ENCODE measurements at regions not wholly inside any gene's neighbourhood (a gene's known extent, or its start where the extent isn't known, plus 50 kb on each side); places are given as distances from the start of the nearest gene placed in this dataset.

DNA sequence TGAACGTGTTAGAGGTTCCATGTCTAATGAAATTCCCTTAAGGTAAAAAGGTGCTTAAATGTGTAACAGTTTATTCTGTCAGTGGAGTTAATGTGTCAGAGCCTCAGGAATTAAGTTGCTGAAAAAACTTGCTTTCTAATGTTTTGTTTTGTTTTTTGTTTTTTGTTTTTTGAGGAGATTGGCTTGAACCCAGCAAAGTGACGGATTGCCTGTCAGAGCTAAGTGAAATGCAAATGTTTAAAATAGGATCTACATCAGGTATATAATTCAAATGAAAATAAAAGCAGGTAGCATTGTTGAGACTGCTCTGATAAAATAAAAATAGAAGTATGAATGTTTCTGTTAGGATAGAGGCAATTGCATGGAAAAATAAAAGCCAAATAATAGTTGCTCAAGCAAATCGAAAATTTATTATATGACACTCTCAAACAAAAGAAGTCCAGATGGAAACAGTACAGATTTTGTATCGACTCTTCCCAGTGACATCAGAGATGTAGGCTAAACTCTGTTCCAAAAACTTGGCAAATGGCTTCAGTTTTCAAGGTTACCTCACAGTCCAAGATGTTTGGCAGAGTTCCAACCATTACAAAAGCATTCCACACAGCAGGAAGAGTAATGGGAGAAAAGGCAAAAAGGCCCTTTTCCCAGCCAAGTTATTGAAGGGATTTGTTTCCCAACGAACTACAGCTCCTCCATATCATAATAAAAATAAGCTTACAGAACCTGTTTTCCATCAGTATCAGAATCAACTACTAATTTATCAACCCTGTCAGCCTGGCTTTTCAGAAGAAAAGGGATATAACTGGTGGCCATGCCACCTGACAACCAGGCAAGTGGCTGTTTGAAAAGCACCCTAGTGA, 291.0 kb downstream of the TBL1XR1 start:
- TF ChIP-seq EZH2 (IDR thresholded peaks at IDR 0.05; ENCODE audit: low read length) = no peak
- TF ChIP-seq, protein P1, sequence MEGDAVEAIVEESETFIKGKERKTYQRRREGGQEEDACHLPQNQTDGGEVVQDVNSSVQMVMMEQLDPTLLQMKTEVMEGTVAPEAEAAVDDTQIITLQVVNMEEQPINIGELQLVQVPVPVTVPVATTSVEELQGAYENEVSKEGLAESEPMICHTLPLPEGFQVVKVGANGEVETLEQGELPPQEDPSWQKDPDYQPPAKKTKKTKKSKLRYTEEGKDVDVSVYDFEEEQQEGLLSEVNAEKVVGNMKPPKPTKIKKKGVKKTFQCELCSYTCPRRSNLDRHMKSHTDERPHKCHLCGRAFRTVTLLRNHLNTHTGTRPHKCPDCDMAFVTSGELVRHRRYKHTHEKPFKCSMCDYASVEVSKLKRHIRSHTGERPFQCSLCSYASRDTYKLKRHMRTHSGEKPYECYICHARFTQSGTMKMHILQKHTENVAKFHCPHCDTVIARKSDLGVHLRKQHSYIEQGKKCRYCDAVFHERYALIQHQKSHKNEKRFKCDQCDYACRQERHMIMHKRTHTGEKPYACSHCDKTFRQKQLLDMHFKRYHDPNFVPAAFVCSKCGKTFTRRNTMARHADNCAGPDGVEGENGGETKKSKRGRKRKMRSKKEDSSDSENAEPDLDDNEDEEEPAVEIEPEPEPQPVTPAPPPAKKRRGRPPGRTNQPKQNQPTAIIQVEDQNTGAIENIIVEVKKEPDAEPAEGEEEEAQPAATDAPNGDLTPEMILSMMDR (optimal IDR thresholded peaks at IDR 0.05 in 1 of 3, IDR thresholded peaks at IDR 0.05 in 1 of 3, conservative IDR thresholded peaks at IDR 0.05 in 1 of 3; ENCODE audit: extremely low read depth in 1 of 3, insufficient read depth in 2 of 3, low read length in 3 of 3) = no peak
- H2AFZ ChIP-seq (ENCODE audit: control insufficient read depth, low read length) = no peak overlapping the region
- FAIRE-seq = no peak
- DNase-seq (ENCODE audit: low read depth, low spot score) = no peak
- dilution Hi-C loops (cut with MboI; ENCODE audit: extremely low pct_ligation_motif_present, low sequenced_read_pairs) = no loop called here
- H3K36me3 ChIP-seq (ENCODE audit: control insufficient read depth in 2 of 2, extremely low read depth in 1 of 2, insufficient read depth in 2 of 2, low read length in 2 of 2) = no peaks in the 10 kb centered on the region
- no peak overlapping the region for H3K27ac ChIP-seq (ENCODE audit: control insufficient read depth, insufficient read depth, low read length)
- no peaks in the 10 kb centered on the region for H4K20me1 ChIP-seq (ENCODE audit: control insufficient read depth, extremely low read depth, insufficient read depth, low read length)
- no peaks in the 10 kb centered on the region for H3K27me3 ChIP-seq (ENCODE audit: control insufficient read depth, extremely low read depth, insufficient read depth, low read length)
- H3K9me1 ChIP-seq (ENCODE audit: control insufficient read depth, extremely low read depth, insufficient read depth, low read length) = no peaks in the 10 kb centered on the region
- no peaks in the 10 kb centered on the region for H3K79me2 ChIP-seq (ENCODE audit: control insufficient read depth, insufficient read depth, low read length)
- H3K4me3 ChIP-seq (ENCODE audit: control insufficient read depth in 2 of 3, extremely low read depth in 1 of 3, insufficient read depth in 2 of 3, low read depth in 1 of 3, low read length in 3 of 3) = no peak overlapping the region
- no peaks in the 10 kb centered on the region for H3K4me1 ChIP-seq (ENCODE audit: control insufficient read depth, extremely low read depth, insufficient read depth, low read length)
- H3K9ac ChIP-seq (ENCODE audit: control insufficient read depth, extremely low read depth, insufficient read depth, low read length) = no peak overlapping the region
- H3K4me2 ChIP-seq (ENCODE audit: control insufficient read depth, extremely low read depth, insufficient read depth, low read depth, low read length) = no peak overlapping the region
- H3K9me3 ChIP-seq (ENCODE audit: control insufficient read depth, low read depth, low read length) = no peaks in the 10 kb centered on the region

DNA sequence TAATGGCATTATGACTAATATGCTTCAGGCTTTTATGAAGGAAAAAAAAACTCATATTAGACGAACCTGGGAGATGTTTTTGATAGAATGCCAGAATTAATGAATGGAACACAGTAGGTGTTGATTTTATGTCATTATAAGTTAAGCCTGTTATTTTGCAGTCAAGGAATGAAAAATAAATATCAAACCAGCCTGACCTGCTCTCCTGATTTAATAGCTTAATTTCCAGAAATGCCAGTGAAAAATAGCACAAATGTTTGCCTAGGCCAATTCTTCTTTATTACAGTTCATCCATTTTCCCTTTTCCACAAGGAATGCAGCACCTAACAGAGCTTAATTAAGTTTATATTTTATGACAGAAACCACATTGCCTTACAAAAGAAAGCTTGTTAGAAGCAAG, 292.0 kb downstream of the TBL1XR1 start:
- H3K27me3 ChIP-seq (ENCODE audit: control insufficient read depth, extremely low read depth, insufficient read depth, low read length) = no peaks in the 10 kb centered on the region
- no peaks in the 10 kb centered on the region for H3K79me2 ChIP-seq (ENCODE audit: control insufficient read depth, insufficient read depth, low read length)
- H3K4me1 ChIP-seq (ENCODE audit: control insufficient read depth, extremely low read depth, insufficient read depth, low read length) = no peaks in the 10 kb centered on the region
- H3K9me3 ChIP-seq (ENCODE audit: control insufficient read depth, low read depth, low read length) = no peaks in the 10 kb centered on the region
- DNase-seq (ENCODE audit: low read depth, low spot score) (no peak), FAIRE-seq (no peak)
- no peak for TF ChIP-seq EZH2 (IDR thresholded peaks at IDR 0.05; ENCODE audit: low read length)
- TF ChIP-seq, protein P1 (optimal IDR thresholded peaks at IDR 0.05 in 1 of 3, IDR thresholded peaks at IDR 0.05 in 1 of 3, conservative IDR thresholded peaks at IDR 0.05 in 1 of 3; ENCODE audit: extremely low read depth in 1 of 3, insufficient read depth in 2 of 3, low read length in 3 of 3) = no peak
- H4K20me1 ChIP-seq (ENCODE audit: control insufficient read depth, extremely low read depth, insufficient read depth, low read length) = no peaks in the 10 kb centered on the region
- no peak overlapping the region for H3K9ac ChIP-seq (ENCODE audit: control insufficient read depth, extremely low read depth, insufficient read depth, low read length)
- no peak overlapping the region for H2AFZ ChIP-seq (ENCODE audit: control insufficient read depth, low read length)
- no peak overlapping the region for H3K27ac ChIP-seq (ENCODE audit: control insufficient read depth, insufficient read depth, low read length)
- no peaks in the 10 kb centered on the region for H3K9me1 ChIP-seq (ENCODE audit: control insufficient read depth, extremely low read depth, insufficient read depth, low read length)
- H3K4me3 ChIP-seq (ENCODE audit: control insufficient read depth in 2 of 3, extremely low read depth in 1 of 3, insufficient read depth in 2 of 3, low read depth in 1 of 3, low read length in 3 of 3) = no peak overlapping the region
- dilution Hi-C loops (cut with MboI; ENCODE audit: extremely low pct_ligation_motif_present, low sequenced_read_pairs) = no loop called here
- H3K36me3 ChIP-seq (ENCODE audit: control insufficient read depth in 2 of 2, extremely low read depth in 1 of 2, insufficient read depth in 2 of 2, low read length in 2 of 2) = no peaks in the 10 kb centered on the region
- no peak overlapping the region for H3K4me2 ChIP-seq (ENCODE audit: control insufficient read depth, extremely low read depth, insufficient read depth, low read depth, low read length)
